PC-3 (cell line): ENCODE measurements at regions not wholly inside any gene's neighbourhood (a gene's known extent, or its start where the extent isn't known, plus 50 kb on each side); places are given as distances from the start of the nearest gene placed in this dataset.

Experiments used
- EZH2 ChIP-seq: fragments of 300-600 bp; sonication (generic); IDR thresholded peaks from one replicate; pipeline ENCODE4 v1.6.1; 2017; ENCODE audit warnings: antibody characterized with exemption, mild to moderate bottlenecking, low read length; ENCODE audit not compliant: unreplicated experiment
- EZH2phosphoT487 ChIP-seq: fragments of 300-600 bp; sonication (generic); IDR thresholded peaks from 2 replicates; pipeline ENCODE4 v1.6.1; 2018; ENCODE audit warnings: mild to moderate bottlenecking, antibody characterized with exemption, low read length, borderline replicate concordance
- TF ChIP-seq, protein P1 (sequence below): fragments of 300-600 bp; sonication (generic); conservative IDR thresholded peaks from 2 replicates; pipeline ENCODE4 v1.5.1; 2017; ENCODE audit warnings: antibody characterized with exemption, low read depth, mild to moderate bottlenecking, low read length

DNA sequence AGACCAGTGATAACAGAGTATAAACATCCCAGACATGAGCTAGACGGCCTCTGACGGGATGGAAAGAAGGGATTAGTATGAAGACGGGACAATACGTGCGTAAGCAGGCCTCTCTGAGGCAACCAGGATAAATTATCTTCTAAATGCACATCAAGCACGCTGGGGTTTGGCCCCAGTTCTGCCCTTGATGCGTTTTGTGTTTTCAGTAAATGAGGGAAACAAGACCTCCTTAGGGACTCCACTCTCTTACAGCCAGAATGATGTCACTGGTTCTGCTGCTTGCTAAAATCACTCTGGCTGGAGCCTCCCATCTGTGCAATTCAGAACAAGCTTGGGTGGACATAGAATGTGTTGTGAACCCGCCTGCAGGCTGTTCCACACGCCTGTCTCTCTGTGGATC is 156.0 kb upstream of the MCTP2 start:
- TF ChIP-seq, protein P1, sequence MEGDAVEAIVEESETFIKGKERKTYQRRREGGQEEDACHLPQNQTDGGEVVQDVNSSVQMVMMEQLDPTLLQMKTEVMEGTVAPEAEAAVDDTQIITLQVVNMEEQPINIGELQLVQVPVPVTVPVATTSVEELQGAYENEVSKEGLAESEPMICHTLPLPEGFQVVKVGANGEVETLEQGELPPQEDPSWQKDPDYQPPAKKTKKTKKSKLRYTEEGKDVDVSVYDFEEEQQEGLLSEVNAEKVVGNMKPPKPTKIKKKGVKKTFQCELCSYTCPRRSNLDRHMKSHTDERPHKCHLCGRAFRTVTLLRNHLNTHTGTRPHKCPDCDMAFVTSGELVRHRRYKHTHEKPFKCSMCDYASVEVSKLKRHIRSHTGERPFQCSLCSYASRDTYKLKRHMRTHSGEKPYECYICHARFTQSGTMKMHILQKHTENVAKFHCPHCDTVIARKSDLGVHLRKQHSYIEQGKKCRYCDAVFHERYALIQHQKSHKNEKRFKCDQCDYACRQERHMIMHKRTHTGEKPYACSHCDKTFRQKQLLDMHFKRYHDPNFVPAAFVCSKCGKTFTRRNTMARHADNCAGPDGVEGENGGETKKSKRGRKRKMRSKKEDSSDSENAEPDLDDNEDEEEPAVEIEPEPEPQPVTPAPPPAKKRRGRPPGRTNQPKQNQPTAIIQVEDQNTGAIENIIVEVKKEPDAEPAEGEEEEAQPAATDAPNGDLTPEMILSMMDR = no peak
- TF ChIP-seq EZH2 = no peak
- TF ChIP-seq EZH2phosphoT487 = no peak
